ENCODE measurements at regions not wholly inside any gene's neighbourhood (a gene's known extent, or its start where the extent isn't known, plus 50 kb on each side); places are given as distances from the start of the nearest gene placed in this dataset.

DNA sequence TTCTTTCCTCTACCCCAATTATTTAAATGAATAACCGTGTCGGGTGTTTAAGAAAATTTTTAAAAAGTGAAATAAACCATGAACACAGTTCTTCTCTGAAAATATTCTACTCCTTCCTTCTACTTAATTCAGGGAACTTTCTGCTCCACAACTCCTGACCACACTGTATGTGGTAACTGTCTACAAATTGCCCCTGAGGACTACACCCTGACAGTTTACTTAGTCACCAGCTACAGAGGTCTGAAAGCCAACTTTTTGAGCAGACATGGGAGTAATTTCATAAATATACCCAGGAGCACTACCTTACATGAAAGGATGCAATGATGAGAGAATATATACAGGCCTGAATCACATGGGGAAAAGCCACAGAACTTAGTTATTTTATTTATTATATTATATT is 523.2 kb upstream of the SORCS1 start:
- DNase-seq = no peak
- Mint-ChIP-seq H3K36me3 (ENCODE audit: low read depth) (no peaks in the 10 kb centered on the region), H3K4me1 (no peaks in the 10 kb centered on the region), H3K9me3 (peaks cover 8% of the 10 kb centered on the region), H3K4me3 (no peak overlapping the region), H3K27ac (no peak overlapping the region), H3K27me3 (no peaks in the 10 kb centered on the region)
- no peak for ATAC-seq

DNA sequence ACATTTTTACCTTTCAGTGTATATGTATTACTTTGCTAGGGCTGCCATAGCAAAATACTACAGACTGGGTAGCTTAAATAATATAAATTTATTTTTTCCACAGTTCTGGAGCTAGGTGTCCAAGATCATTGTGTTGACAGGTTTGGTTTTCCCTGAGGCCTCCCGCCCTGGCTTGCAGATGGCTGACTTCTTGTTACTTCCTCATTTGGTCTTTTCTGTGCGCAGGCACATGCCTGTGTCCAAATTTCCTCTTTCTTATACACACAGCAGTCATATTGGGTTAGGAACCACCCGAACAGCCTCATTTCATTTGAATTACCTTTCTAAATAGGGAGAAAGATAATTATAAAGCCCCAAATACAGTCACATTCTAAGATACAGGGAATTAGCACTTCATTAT is 521.6 kb upstream of the SORCS1 start:
- peaks cover 5% of the 10 kb centered on the region for H3K9me3 Mint-ChIP-seq
- no peak for DNase-seq
- peak overlapping the region; percentile 2 for H3K27ac Mint-ChIP-seq
- H3K36me3 Mint-ChIP-seq (ENCODE audit: low read depth) = no peaks in the 10 kb centered on the region
- no peak overlapping the region for H3K4me3 Mint-ChIP-seq
- ATAC-seq = no peak
- no peaks in the 10 kb centered on the region for H3K27me3 Mint-ChIP-seq
- no peaks in the 10 kb centered on the region for H3K4me1 Mint-ChIP-seq

DNA sequence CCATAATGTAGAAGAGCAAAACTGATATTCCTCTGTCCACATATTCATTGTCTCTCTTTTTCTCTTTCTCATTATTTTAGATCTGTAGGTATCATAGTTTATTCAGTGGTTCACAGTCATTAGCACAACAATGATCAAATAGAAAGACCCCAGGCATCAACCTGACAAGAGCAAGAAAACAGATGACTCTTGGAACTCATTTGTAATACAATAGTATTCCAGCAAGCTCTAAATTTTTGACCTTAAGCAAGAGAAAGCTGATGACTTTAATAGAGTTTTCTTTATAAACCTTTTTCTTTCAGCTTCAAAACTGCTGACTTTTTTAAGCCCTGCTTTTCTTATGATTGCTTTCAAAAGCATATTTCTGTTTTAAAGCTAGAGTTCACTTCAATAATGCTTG is 507.5 kb upstream of the SORCS1 start:
- Mint-ChIP-seq H3K4me3 (no peak overlapping the region), H3K36me3 (ENCODE audit: low read depth) (no peaks in the 10 kb centered on the region), H3K27ac (no peak overlapping the region), H3K9me3 (peaks cover 7% of the 10 kb centered on the region), H3K4me1 (no peaks in the 10 kb centered on the region), H3K27me3 (no peaks in the 10 kb centered on the region)
- ATAC-seq (no peak), DNase-seq (no peak)

DNA sequence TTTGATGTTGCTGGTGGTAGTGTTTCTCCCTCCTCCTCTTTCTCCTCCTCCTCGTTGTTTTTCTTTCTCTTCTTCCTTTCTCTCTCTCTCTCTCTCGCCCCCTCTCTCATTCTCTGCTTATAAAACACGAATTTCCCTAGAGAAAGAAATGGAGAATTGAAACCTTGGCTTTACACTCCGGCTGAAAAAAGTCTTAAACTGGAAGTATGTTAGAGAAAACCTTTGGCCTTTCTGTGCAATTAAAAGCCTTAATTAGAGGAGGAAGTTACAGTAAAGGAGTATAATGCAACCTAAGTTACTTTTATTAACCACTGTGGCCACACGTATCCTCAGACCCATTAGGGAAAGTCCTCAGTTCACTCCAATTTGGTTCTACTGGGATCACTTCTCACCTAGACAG is 501.7 kb upstream of the SORCS1 start:
- Mint-ChIP-seq H3K9me3 (peaks cover 14% of the 10 kb centered on the region), H3K27me3 (no peaks in the 10 kb centered on the region), H3K4me1 (no peaks in the 10 kb centered on the region), H3K27ac (no peak overlapping the region), H3K4me3 (no peak overlapping the region), H3K36me3 (ENCODE audit: low read depth) (no peaks in the 10 kb centered on the region)
- no peak for ATAC-seq
- DNase-seq = no peak

DNA sequence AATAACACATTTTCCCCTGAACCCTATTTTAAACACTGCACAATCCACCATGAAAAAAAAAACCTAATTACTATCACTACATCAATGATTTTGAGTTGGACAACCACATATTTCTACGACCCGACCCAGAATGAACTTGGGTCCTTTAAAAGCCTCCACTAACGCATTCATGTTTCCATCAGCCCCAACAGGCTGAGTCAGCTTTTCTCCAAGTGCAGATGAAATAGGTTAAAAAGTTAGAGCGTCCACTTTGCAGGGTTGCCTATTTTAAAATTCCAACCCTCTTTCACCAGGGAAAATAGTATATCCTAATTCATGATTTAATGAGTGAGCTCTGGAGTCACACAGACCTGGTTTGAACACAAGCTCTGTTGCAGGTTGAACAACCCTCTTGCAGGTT is 501.0 kb upstream of the SORCS1 start:
- Mint-ChIP-seq H3K36me3 (ENCODE audit: low read depth) (no peaks in the 10 kb centered on the region), H3K4me3 (no peak overlapping the region), H3K27me3 (no peaks in the 10 kb centered on the region), H3K9me3 (peaks cover 14% of the 10 kb centered on the region), H3K4me1 (no peaks in the 10 kb centered on the region), H3K27ac (no peak overlapping the region)
- DNase-seq (no peak), ATAC-seq (no peak)

DNA sequence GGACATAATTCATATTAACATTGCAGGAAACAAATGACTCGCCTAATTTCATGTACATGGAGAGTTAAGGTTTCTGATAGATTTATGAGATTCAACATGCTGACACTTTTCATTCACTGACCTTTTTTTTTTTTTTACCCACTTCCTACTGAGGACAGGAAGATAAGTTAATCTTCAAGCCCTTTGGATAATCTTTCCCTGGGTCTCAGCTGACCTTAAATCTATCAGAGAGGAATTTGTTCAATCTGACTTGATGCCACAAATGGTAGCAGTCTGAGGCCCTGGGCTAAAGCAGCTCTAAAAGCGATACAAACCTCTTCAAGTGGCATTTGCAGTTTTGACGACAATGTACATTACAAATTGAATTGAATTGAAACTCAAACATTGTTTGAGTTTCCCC is 493.3 kb upstream of the SORCS1 start:
- Mint-ChIP-seq H3K4me1 (peaks cover 5% of the 10 kb centered on the region), H3K9me3 (no peaks in the 10 kb centered on the region), H3K36me3 (ENCODE audit: low read depth) (no peaks in the 10 kb centered on the region), H3K27me3 (no peaks in the 10 kb centered on the region), H3K4me3 (no peak overlapping the region), H3K27ac (no peak overlapping the region)
- no peak for ATAC-seq
- DNase-seq = no peak

DNA sequence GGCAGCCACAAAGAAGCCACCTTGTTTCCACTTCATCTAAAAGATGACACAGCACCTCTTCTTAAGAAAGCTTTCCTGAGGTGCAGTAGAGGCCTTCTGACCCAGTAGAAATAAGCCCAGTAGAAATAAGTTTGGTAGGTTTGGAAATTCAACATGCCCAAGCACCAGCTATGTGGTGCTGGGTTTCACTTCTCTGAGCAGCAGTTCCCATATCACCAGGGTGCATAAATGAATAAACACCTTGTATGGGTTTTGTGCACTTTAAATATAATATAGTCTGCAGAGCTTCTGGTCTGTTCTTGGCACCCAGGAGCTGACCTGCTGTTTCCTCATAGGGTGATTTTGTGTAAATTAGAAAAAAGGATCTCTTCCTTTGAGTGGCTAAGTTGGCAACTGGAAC is 492.4 kb upstream of the SORCS1 start:
- peaks cover 5% of the 10 kb centered on the region for H3K4me1 Mint-ChIP-seq
- H3K27ac Mint-ChIP-seq = no peak overlapping the region
- DNase-seq (no peak), ATAC-seq (no peak)
- H3K27me3 Mint-ChIP-seq = no peaks in the 10 kb centered on the region
- H3K9me3 Mint-ChIP-seq = no peaks in the 10 kb centered on the region
- H3K4me3 Mint-ChIP-seq = no peak overlapping the region
- H3K36me3 Mint-ChIP-seq (ENCODE audit: low read depth) = no peaks in the 10 kb centered on the region

DNA sequence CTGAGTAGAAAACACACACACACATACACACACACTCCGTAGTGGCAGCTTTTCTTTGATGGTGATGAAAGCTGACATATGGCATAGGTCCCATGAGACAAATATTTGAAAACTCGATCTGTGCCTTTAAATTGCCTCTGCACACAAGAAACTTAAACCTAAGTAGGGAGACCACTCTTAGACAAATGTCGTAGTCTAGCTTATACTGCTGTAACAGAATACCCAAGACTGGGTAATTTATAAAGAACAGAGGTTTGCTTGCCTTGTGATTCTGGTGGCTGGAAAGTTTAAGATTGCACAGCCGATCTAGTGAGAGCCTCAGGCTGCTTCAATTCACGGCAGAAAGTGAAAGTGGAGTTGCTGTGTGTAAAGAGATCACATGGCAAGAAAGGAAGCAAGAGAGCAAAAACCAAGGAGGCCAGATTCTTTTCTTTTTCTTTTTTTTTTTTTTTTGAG is 489.4 kb upstream of the SORCS1 start:
- H3K36me3 Mint-ChIP-seq (ENCODE audit: low read depth) = no peaks in the 10 kb centered on the region
- H3K27me3 Mint-ChIP-seq = no peaks in the 10 kb centered on the region
- H3K27ac Mint-ChIP-seq = no peak overlapping the region
- H3K9me3 Mint-ChIP-seq = no peaks in the 10 kb centered on the region
- H3K4me3 Mint-ChIP-seq = peak overlapping the region; percentile 10
- DNase-seq (no peak), ATAC-seq (no peak)
- H3K4me1 Mint-ChIP-seq = peaks cover 5% of the 10 kb centered on the region

DNA sequence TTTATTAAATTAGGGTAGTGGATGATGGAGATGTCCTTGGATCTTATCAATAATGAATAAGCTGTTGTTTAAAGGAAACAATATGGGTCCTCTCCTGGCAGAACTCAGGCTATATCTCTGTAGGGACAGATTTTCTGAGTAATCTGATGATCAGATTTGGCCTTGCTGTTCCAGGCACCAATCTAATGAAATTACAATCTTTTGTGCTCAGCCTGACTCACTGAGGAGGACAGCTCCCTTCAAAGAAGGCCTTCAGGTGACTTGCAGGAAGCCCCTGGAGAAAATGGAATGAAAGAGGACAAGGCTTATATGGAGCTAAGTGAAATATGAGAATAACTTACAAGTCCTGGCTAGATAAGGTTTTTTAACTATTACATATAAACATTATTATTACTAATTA is 486.4 kb upstream of the SORCS1 start:
- ATAC-seq (no peak), DNase-seq (no peak)
- H3K9me3 Mint-ChIP-seq = no peaks in the 10 kb centered on the region
- no peak overlapping the region for H3K27ac Mint-ChIP-seq
- no peaks in the 10 kb centered on the region for H3K27me3 Mint-ChIP-seq
- peaks cover 5% of the 10 kb centered on the region for H3K4me1 Mint-ChIP-seq
- H3K36me3 Mint-ChIP-seq (ENCODE audit: low read depth) = no peaks in the 10 kb centered on the region
- no peak overlapping the region for H3K4me3 Mint-ChIP-seq

DNA sequence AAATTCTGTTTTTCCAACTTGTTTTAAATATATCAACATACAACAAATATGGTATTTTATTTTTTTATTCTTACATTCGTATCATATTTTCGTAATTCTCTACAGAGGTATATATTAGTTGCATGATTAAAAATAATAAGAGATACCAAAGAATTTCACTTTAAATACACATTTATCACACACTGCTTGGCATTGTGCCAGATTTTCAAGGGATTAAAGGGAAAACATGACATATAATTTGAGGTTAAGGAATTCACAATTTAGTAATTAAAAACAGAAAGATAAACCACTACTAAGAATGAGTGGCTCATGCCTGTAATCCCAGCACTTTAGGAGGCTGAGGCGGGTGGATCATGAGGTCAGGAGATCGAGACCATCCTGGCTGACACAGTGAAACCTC is 484.7 kb upstream of the SORCS1 start:
- ATAC-seq = no peak
- H3K9me3 Mint-ChIP-seq = no peaks in the 10 kb centered on the region
- H3K4me1 Mint-ChIP-seq = peaks cover 3% of the 10 kb centered on the region
- H3K27ac Mint-ChIP-seq = no peak overlapping the region
- no peak overlapping the region for H3K4me3 Mint-ChIP-seq
- H3K36me3 Mint-ChIP-seq (ENCODE audit: low read depth) = no peaks in the 10 kb centered on the region
- H3K27me3 Mint-ChIP-seq = no peaks in the 10 kb centered on the region
- no peak for DNase-seq

DNA sequence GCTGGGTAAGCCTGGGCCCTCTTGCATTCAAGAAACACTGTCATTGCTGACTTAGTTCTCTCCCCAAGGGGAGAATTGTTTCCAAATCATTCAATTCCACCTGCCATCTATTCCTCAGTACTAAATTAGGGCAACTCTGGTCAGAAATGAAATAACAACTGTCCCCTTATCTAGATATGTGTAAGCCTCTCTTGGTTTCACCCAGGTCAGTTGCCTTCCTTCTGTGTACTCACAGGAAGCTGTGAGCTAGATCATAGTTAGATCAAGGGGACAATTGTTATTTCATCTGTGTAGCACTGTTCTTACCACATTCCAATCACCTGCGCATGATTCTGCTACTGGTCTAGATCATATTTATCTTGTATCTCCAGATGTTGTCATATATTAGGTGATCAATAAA is 483.0 kb upstream of the SORCS1 start:
- no peaks in the 10 kb centered on the region for H3K4me1 Mint-ChIP-seq
- H3K36me3 Mint-ChIP-seq (ENCODE audit: low read depth) = no peaks in the 10 kb centered on the region
- H3K9me3 Mint-ChIP-seq = peaks cover 6% of the 10 kb centered on the region
- H3K27me3 Mint-ChIP-seq = no peaks in the 10 kb centered on the region
- H3K27ac Mint-ChIP-seq = no peak overlapping the region
- H3K4me3 Mint-ChIP-seq = no peak overlapping the region
- no peak for ATAC-seq
- no peak for DNase-seq

DNA sequence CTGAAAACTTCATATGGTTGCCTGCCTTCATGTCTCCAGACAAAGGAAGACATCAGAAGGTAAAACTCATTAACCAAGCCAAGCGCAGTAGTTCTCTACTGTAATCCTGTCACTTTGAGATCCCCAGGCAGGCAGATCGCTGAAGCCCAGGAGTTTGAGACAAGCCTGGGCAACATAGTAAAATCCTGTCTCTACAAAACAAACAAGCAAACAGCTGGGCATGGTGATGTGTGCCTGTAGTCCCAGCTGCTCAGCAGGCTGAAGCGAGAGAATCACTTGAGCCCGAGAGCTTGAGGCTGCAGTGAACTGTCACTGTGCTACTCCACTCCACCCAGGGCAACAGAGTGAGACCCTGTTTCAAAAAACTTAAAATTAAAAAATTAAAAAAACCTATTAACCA is 467.4 kb upstream of the SORCS1 start:
- Mint-ChIP-seq H3K27me3 (no peaks in the 10 kb centered on the region), H3K27ac (no peak overlapping the region), H3K4me3 (no peak overlapping the region), H3K36me3 (ENCODE audit: low read depth) (no peaks in the 10 kb centered on the region), H3K9me3 (peaks cover 6% of the 10 kb centered on the region), H3K4me1 (no peaks in the 10 kb centered on the region)
- ATAC-seq (no peak), DNase-seq (no peak)

DNA sequence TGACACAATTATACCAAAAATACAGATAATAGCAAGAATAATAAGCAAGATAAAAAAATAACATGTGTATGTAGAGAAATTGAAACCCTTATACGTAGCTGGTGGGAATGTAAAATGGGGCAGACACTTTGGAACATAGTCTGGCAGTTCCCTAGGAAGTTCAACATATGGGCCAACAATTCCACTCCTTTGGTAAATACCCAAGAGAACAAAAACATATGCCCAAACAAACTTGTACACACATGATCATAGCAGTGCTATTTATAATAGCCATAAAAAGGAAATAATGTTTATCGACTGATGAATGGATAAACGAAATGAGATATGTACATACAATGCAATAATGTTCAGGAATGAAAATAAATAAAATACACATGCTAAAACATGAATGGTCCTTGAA is 462.4 kb upstream of the SORCS1 start:
- DNase-seq = no peak
- Mint-ChIP-seq H3K27me3 (no peaks in the 10 kb centered on the region), H3K4me1 (no peaks in the 10 kb centered on the region), H3K27ac (no peak overlapping the region), H3K4me3 (no peak overlapping the region), H3K9me3 (peaks cover 7% of the 10 kb centered on the region), H3K36me3 (ENCODE audit: low read depth) (no peaks in the 10 kb centered on the region)
- ATAC-seq = no peak

DNA sequence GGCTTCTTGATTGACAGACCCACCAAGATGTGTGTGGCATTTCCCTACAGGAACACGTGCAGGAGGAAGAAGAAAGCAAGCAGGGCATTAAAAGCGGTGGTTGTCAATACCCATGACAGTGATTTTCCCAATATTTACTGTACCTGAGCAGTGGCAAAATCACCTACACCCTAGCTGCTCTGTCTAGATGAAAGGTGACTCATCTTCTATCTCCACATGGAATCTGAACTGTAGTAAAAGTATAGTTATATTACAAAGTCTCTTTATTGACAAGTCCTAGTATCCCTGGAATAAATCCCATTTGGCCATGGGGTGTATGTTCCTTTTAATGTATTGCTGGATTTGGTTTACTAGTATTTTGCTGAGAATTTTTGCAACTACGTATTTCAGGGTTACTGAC is 458.8 kb upstream of the SORCS1 start:
- Mint-ChIP-seq H3K27me3 (no peaks in the 10 kb centered on the region), H3K4me3 (no peak overlapping the region), H3K4me1 (no peaks in the 10 kb centered on the region), H3K9me3 (peaks cover 7% of the 10 kb centered on the region), H3K27ac (no peak overlapping the region), H3K36me3 (ENCODE audit: low read depth) (no peaks in the 10 kb centered on the region)
- DNase-seq (no peak), ATAC-seq (no peak)

DNA sequence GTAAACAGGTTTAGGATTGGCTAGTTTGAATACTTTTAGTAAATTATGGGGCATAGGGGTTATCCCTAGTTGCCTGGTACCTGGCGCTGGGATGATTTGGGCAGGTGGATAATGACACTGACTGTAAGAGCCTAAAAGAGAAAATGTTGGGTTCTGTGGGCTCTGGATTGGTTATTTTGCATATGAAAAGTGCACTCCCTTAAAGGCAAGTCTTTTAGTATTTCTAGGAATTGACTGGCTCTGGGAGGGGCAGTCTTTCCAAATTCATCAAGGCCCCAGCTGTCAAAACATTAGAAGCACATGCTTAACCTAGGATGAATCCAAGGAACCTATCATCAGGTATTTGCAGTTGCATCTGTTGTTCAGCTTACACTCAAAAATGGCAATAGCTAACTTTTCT is 454.6 kb upstream of the SORCS1 start:
- no peaks in the 10 kb centered on the region for H3K27me3 Mint-ChIP-seq
- H3K9me3 Mint-ChIP-seq = peaks cover 9% of the 10 kb centered on the region
- no peak for ATAC-seq
- H3K4me3 Mint-ChIP-seq = no peak overlapping the region
- no peaks in the 10 kb centered on the region for H3K4me1 Mint-ChIP-seq
- no peak for DNase-seq
- H3K27ac Mint-ChIP-seq = no peak overlapping the region
- H3K36me3 Mint-ChIP-seq (ENCODE audit: low read depth) = no peaks in the 10 kb centered on the region

DNA sequence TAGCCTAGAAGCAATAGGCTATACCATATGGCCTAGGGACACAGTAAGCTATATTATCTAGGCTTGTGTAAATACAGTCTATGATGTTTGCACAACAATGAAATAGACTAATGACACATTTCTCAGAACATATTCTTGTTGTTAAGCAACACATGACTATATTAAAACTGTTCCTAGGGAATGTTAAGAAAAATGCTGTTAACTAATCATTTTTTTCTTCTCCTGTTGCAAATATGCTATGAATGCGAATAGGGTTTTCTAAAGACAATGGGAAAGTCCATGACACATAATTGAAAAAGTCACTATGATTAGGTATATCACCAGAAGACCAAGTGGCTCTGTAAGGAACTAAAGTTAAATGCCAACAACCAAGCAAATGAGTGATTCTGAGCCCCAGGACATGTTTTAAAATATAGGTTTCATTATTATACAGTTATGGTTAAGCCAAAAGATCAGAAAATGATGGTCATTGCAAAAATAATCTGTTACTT is 454.0 kb upstream of the SORCS1 start:
- Mint-ChIP-seq H3K27me3 (no peaks in the 10 kb centered on the region), H3K4me3 (no peak overlapping the region), H3K27ac (no peak overlapping the region), H3K4me1 (no peaks in the 10 kb centered on the region), H3K36me3 (ENCODE audit: low read depth) (no peaks in the 10 kb centered on the region), H3K9me3 (peaks cover 7% of the 10 kb centered on the region)
- no peak for ATAC-seq
- no peak for DNase-seq

Data from activated naive CD8-positive, alpha-beta T cell treated with anti-CD3 and anti-CD28 coated beads, Interleukin-2, amount 50 U/mL, for 24 hours (primary cell).